Activated T-cell treated with anti-CD3 and anti-CD28 coated beads, Interleukin-2, amount 50 U/mL, for 72 hours (primary cell): ENCODE measurements at regions not wholly inside any gene's neighbourhood (a gene's known extent, or its start where the extent isn't known, plus 50 kb on each side); places are given as distances from the start of the nearest gene placed in this dataset.

Experiments
- ATAC-seq, 2 donors: fragments of 150-1000 bp; cut with Tn5 transposase; replicated peaks in 1 of 2; 2 replicates each; pipeline ENCODE4 v1.10.0; 2021; ENCODE audit warnings: moderate library complexity in 2 of 2, mild to moderate bottlenecking in 1 of 2
- DNase-seq, 2 donors: peaks; one replicate each; pipeline ENCODE4 v3.0.0; 2021 to 2022; ENCODE audit warnings: mixed read lengths in 1 of 2
- H3K27ac Mint-ChIP-seq: one replicate; pipeline ENCODE4 v1.8.0; 2022; ENCODE audit warnings: mild to moderate bottlenecking, moderate library complexity, mixed read lengths
- H3K27me3 Mint-ChIP-seq: one replicate; pipeline ENCODE4 v1.8.0; 2022; ENCODE audit warnings: low read depth, mixed read lengths
- H3K36me3 Mint-ChIP-seq, 2 donors: one replicate each; pipeline ENCODE4 v1.8.0; 2022; ENCODE audit warnings: mixed read lengths in 2 of 2, mild to moderate bottlenecking in 1 of 2; ENCODE audit not compliant: insufficient read depth in 2 of 2
- H3K4me1 Mint-ChIP-seq: one replicate; pipeline ENCODE4 v1.8.0; 2022; ENCODE audit warnings: low read depth, mixed read lengths
- H3K4me3 Mint-ChIP-seq, 2 donors: one replicate each; pipeline ENCODE4 v1.8.0; 2022; ENCODE audit warnings: mild to moderate bottlenecking in 2 of 2, mixed read lengths in 2 of 2, moderate library complexity in 2 of 2
- H3K9me3 Mint-ChIP-seq, 2 donors: one replicate each; pipeline ENCODE4 v1.8.0; 2022; ENCODE audit warnings: mixed read lengths in 2 of 2

GRCh38 chr6:169895926-169896761 is 144.7 kb downstream of the ERMARD start:
- DNase-seq, result no peak

GRCh38 chr6:169895000-169895759 is 143.8 kb downstream of the ERMARD start:
- ATAC-seq (no peak), DNase-seq (no peak)
- Mint-ChIP-seq H3K36me3 (peaks cover 8 to 9% of the 10 kb centered on the region in 2 donors), H3K27ac (no peak overlapping the region), H3K4me1 (no peaks in the 10 kb centered on the region), H3K27me3 (no peaks in the 10 kb centered on the region), H3K9me3 (peaks cover 8 to 9% of the 10 kb centered on the region in 2 donors), H3K4me3 (no peak overlapping the region)

More at GRCh38 chr6:169895926-169896761, 144.7 kb downstream of the ERMARD start:
- Mint-ChIP-seq H3K27me3 (no peaks in the 10 kb centered on the region), H3K9me3 (peaks cover 6% of the 10 kb centered on the region in 2 donors), H3K27ac (no peak overlapping the region), H3K4me1 (no peaks in the 10 kb centered on the region), H3K4me3 (no peak overlapping the region), H3K36me3 (peaks cover 5 to 7% of the 10 kb centered on the region in 2 donors)
- ATAC-seq, result no peak

GRCh38 chr6:169894377-169894960 is 143.0 kb downstream of the ERMARD start:
- Mint-ChIP-seq H3K4me3 (no peak overlapping the region), H3K4me1 (no peaks in the 10 kb centered on the region), H3K36me3 (peaks cover 5 to 8% of the 10 kb centered on the region in 2 donors), H3K27ac (no peak overlapping the region), H3K27me3 (peaks cover 1% of the 10 kb centered on the region), H3K9me3 (peaks cover 5 to 6% of the 10 kb centered on the region in 2 donors)
- DNase-seq, result no peak
- ATAC-seq, result no peak

- DNase-seq (no peak), ATAC-seq (no peak)
- H3K4me3 Mint-ChIP-seq, result no peak overlapping the region
- H3K36me3 Mint-ChIP-seq, result peaks cover 5 to 6% of the 10 kb centered on the region in 2 donors
- peaks cover 5 to 6% of the 10 kb centered on the region in 2 donors for H3K9me3 Mint-ChIP-seq
- H3K4me1 Mint-ChIP-seq, result no peaks in the 10 kb centered on the region
- H3K27ac Mint-ChIP-seq, result no peak overlapping the region
- H3K27me3 Mint-ChIP-seq, result peaks cover 9% of the 10 kb centered on the region
Observed at GRCh38 chr6:169893624-169894023, 142.2 kb downstream of the ERMARD start.

GRCh38 chr6:169891846-169892245 is 140.4 kb downstream of the ERMARD start:
- DNase-seq (no peak), ATAC-seq (no peak)
- peaks cover 19% of the 10 kb centered on the region for H3K27me3 Mint-ChIP-seq
- no peak overlapping the region for H3K27ac Mint-ChIP-seq
- no peaks in the 10 kb centered on the region for H3K4me1 Mint-ChIP-seq
- H3K9me3 Mint-ChIP-seq, result peaks cover 2 to 6% of the 10 kb centered on the region in 2 donors
- peaks cover 5 to 6% of the 10 kb centered on the region in 2 donors for H3K36me3 Mint-ChIP-seq
- no peak overlapping the region for H3K4me3 Mint-ChIP-seq

- Mint-ChIP-seq H3K27me3 (peaks cover 19% of the 10 kb centered on the region), H3K4me1 (no peaks in the 10 kb centered on the region), H3K36me3 (peaks cover 5 to 6% of the 10 kb centered on the region in 2 donors), H3K4me3 (no peak overlapping the region), H3K9me3 (peaks cover 2 to 6% of the 10 kb centered on the region in 2 donors), H3K27ac (no peak overlapping the region)
- no peak for ATAC-seq
- DNase-seq, result no peak
Observed at GRCh38 chr6:169891421-169891820, 140.0 kb downstream of the ERMARD start.

- Mint-ChIP-seq H3K27ac (no peak overlapping the region), H3K36me3 (peaks cover 5 to 6% of the 10 kb centered on the region in 2 donors), H3K9me3 (peaks cover 2 to 6% of the 10 kb centered on the region in 2 donors), H3K4me3 (no peak overlapping the region), H3K27me3 (peaks cover 19% of the 10 kb centered on the region), H3K4me1 (no peaks in the 10 kb centered on the region)
- DNase-seq (no peak), ATAC-seq (no peak)
Observed at GRCh38 chr6:169890901-169891300, 139.5 kb downstream of the ERMARD start.

GRCh38 chr6:169890049-169890448 is 138.6 kb downstream of the ERMARD start:
- DNase-seq (no peak), ATAC-seq (no peak)
- H3K4me1 Mint-ChIP-seq, result no peaks in the 10 kb centered on the region
- H3K9me3 Mint-ChIP-seq, result peaks cover 2 to 10% of the 10 kb centered on the region in 2 donors
- no peak overlapping the region for H3K27ac Mint-ChIP-seq
- H3K27me3 Mint-ChIP-seq, result peaks cover 19% of the 10 kb centered on the region
- H3K4me3 Mint-ChIP-seq, result no peak overlapping the region
- H3K36me3 Mint-ChIP-seq, result peaks cover 5 to 6% of the 10 kb centered on the region in 2 donors

GRCh38 chr6:169887529-169888140 is 136.2 kb downstream of the ERMARD start:
- Mint-ChIP-seq H3K27ac (no peak overlapping the region), H3K27me3 (peaks cover 32% of the 10 kb centered on the region), H3K9me3 (peaks cover 2 to 10% of the 10 kb centered on the region in 2 donors), H3K4me1 (no peaks in the 10 kb centered on the region), H3K36me3 (peaks cover 3 to 5% of the 10 kb centered on the region in 2 donors), H3K4me3 (no peak overlapping the region)
- DNase-seq (no peak), ATAC-seq (no peak)

GRCh38 chr6:169886631-169887227 is 135.3 kb downstream of the ERMARD start:
- no peak overlapping the region for H3K27ac Mint-ChIP-seq
- H3K36me3 Mint-ChIP-seq, result peaks cover 3 to 5% of the 10 kb centered on the region in 2 donors
- H3K9me3 Mint-ChIP-seq, result peaks cover 2 to 10% of the 10 kb centered on the region in 2 donors
- no peak overlapping the region for H3K4me3 Mint-ChIP-seq
- peaks cover 37% of the 10 kb centered on the region for H3K27me3 Mint-ChIP-seq
- H3K4me1 Mint-ChIP-seq, result no peaks in the 10 kb centered on the region
- DNase-seq (no peak), ATAC-seq (no peak)

GRCh38 chr6:169885831-169886230 is 134.4 kb downstream of the ERMARD start:
- Mint-ChIP-seq H3K27me3 (peaks cover 46% of the 10 kb centered on the region), H3K36me3 (peaks cover under 1 to 3% of the 10 kb centered on the region in 2 donors)

GRCh38 chr6:169885131-169885530 is 133.7 kb downstream of the ERMARD start:
- DNase-seq (no peak), ATAC-seq (no peak)
- no peak overlapping the region for H3K4me3 Mint-ChIP-seq
- no peaks in the 10 kb centered on the region for H3K36me3 Mint-ChIP-seq
- H3K27ac Mint-ChIP-seq, result no peak overlapping the region
- no peaks in the 10 kb centered on the region for H3K4me1 Mint-ChIP-seq
- H3K9me3 Mint-ChIP-seq, result peaks cover 0 to 4% of the 10 kb centered on the region in 2 donors
- peaks cover 46% of the 10 kb centered on the region for H3K27me3 Mint-ChIP-seq

More at GRCh38 chr6:169885831-169886230, 134.4 kb downstream of the ERMARD start:
- ATAC-seq (no peak), DNase-seq (no peak)
- Mint-ChIP-seq H3K9me3 (peaks cover 0 to 7% of the 10 kb centered on the region in 2 donors), H3K4me1 (no peaks in the 10 kb centered on the region), H3K27ac (no peak overlapping the region), H3K4me3 (no peak overlapping the region)
